Stimulated activated CD8-positive, alpha-beta memory T cell treated with anti-CD3 and anti-CD28 coated beads, Interleukin-7, amount 100 ng/mL, for 48 hours (primary cell): ENCODE measurements at regions not wholly inside any gene's neighbourhood (a gene's known extent, or its start where the extent isn't known, plus 50 kb on each side); places are given as distances from the start of the nearest gene placed in this dataset.
"Not testable (repeated sequence)": the region's sequence is repeated elsewhere in the genome, so short reads cannot be mapped to it uniquely, and the experiment has no call there.

ENCODE experiments used
- DNase-seq, 2 donors: peaks; one replicate each; pipeline ENCODE4 v3.0.0-alpha.2; 2020; ENCODE audit warnings: low read depth in 1 of 2; ENCODE audit errors: extremely low read depth in 1 of 2

GRCh38 chr6:137610702-137611101 lies 116.5 kb upstream of the OLIG3 start:
- no peak for DNase-seq

GRCh38 chr6:137623293-137623692 lies 129.1 kb upstream of the OLIG3 start:
- no peak for DNase-seq

- DNase-seq, result no peak
These were observed 131.0 kb upstream of the OLIG3 start for GRCh38 chr6:137625100-137625661.

DNA sequence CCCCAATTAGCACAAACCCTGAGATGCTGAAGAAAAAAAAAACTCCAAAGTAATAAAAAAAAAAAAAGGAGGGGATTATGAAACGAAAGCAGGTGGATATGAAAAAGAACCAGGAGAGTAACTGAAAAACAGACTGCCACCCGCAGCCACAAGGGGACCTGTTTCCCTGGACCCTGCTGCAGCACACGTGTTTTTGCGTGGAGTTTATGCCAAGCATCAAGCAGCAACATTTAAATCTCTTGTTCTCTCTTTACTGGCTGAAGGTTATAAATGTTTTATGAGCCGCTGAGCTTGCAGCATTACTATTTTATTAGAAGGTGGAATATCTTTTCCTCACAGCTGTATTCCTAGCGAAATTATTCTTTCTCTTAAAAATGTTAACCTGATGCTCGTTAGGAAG lies 131.6 kb upstream of the OLIG3 start:
- no peak for DNase-seq

DNA sequence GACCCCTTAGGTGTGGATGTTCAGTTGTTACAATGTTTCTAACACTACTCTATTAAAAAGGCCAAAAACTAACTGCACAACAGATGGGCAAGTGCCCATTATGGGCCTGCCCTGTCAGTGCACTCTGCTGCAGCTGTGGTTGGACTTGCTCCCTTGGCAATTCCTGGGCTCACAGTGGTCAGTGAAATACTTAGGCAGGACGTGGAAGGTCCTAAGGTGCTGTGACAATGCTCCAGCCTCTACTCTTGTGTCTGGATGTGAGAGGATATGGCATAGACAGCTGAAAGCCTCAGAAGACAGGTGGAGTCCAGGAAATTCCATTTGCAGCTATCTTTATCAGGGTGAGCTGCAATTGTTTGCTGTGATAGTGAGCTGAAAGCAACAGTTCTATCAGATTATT lies 136.5 kb upstream of the OLIG3 start:
- no peak for DNase-seq

DNA sequence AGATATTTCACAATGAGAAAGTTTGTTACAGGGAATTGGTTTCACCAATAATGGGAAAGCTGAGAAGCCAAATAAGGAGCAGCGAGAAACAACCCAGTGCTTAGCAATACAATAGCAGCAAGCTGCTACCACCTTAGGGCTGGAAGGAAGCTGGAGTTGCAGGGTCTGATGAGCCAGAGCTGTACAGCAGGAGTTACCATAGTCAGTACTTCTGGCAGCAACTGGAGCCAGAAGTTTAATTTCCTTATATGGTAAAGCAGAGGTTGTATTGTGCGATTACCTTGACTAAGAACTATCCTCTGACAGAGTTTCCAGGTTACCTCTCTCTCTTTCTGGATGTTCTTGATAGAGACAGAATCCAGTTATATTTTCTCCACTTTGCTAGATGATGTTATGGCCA lies 137.1 kb upstream of the OLIG3 start:
- no peak for DNase-seq

DNA sequence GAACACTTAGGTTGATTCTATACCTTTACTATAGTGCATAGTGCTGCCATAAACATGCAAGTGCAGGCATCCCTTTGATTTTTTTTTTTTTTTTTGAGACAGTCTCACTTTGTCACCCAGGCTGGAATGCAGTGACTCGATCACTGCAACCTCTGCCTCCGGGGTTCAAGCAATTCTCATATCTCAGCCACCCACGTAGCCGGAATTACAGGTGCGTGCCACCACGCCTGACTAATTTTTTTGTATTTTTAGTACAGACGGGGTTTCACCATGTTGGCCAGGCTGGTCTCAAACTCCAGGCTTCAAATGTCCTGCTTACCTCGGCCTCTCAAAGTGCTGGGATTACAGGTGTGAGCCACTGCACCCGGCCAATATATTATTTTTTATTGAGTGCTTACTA lies 140.0 kb upstream of the OLIG3 start:
- DNase-seq, result not testable (repeated sequence)

GRCh38 chr6:137637121-137637520 lies 142.9 kb upstream of the OLIG3 start:
- no peak for DNase-seq

GRCh38 chr6:137638926-137639706 lies 144.9 kb upstream of the OLIG3 start:
- no peak for DNase-seq

DNA sequence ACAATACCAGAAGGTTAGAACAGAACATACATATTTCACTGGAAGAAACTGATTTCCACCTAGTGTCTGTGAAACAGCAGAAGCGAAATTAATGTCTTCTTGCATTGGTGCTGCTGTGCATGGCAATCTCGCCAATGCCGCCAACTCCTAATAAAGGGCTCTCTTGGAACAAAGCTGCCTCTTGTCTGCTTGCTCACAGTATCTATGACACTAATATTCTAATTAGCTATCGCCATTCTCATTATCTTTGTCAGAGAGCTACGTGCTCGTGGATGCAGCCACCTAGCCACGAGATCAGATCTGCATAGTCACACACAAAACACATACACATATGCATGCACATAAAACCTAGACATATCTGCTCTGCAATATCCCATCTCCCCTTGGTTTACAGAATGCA lies 145.9 kb upstream of the OLIG3 start:
- no peak for DNase-seq

- peak in 1 of 2 donors; percentile 39 for DNase-seq
These were observed 147.4 kb upstream of the OLIG3 start for GRCh38 chr6:137641474-137642077.

- DNase-seq, result not testable (repeated sequence)
These were observed 149.0 kb upstream of the OLIG3 start for GRCh38 chr6:137643210-137643609.

GRCh38 chr6:137643644-137644043 lies 149.4 kb upstream of the OLIG3 start:
- DNase-seq, result not testable (repeated sequence)

- DNase-seq, result no peak
These were observed 151.7 kb upstream of the OLIG3 start for GRCh38 chr6:137645850-137646249.

- no peak for DNase-seq
These were observed 152.3 kb upstream of the OLIG3 start for GRCh38 chr6:137646484-137646883.

DNA sequence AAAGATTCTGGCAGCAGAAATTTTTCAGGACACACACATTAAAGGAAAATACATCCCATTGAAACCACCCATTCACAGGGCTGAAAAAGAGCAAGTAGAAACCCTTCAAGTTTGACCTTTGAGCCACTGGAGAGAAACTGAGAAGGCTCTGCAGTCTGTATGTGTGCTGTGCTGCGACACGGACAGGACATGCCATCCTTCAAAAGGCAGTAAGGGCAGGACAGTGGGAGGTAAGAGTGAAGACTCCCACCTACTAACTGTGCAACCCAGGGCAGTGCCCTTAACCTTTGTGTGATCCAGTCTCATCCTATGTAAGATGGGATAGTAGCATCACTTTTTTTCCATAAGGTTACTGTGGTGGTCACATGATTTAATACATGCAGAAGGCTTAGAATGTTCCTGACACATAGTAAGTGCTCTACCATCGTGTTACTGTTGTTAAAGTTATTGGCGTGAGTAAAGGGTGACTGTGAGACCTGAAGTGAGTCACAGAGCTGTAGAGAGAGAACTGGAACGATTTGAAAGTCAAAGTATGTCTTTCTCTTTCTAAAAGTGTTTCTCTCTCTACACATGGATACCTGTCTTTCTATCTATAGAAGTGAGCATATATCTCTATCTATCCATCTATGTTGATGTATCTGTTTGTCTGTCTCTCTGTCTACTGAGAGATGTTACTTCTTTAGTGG lies 153.7 kb upstream of the OLIG3 start:
- DNase-seq, result no peak

- no peak for DNase-seq
These were observed 156.5 kb upstream of the OLIG3 start for GRCh38 chr6:137650720-137651119.

DNA sequence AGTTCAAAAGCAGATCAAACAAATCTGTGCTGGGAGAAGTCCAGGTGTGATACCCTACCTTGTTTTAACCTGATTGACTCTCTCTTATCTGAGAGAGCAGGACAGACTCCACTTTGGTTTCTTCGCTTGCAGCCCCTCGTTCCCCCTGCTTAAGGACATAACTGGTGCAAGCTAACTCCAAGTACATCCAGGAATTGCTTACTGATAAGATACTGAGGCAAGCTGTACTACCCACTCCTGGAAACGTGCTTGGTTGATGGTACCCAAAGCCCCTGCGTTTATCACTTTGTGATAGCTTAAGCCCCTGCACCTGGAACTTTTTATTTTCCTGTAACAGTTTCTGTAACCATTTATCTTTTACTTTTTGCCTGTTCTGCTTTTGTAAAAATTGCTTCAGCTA lies 157.0 kb upstream of the OLIG3 start:
- DNase-seq, result no peak

- DNase-seq, result no peak
These were observed 157.6 kb upstream of the OLIG3 start for GRCh38 chr6:137651591-137652335.

- no peak for DNase-seq
These were observed 158.9 kb upstream of the OLIG3 start for GRCh38 chr6:137652961-137653705.
